22Rv1 (cell line): ENCODE measurements at regions not wholly inside any gene's neighbourhood (a gene's known extent, or its start where the extent isn't known, plus 50 kb on each side); places are given as distances from the start of the nearest gene placed in this dataset.

ENCODE experiments used
- ZFX ChIP-seq: fragments of 450-650 bp; IDR thresholded peaks from 2 replicates; pipeline ENCODE4 v1.6.1; 2017; ENCODE audit warnings: antibody characterized with exemption, borderline replicate concordance
- TF ChIP-seq, protein P1 (sequence below): fragments of 450-650 bp; IDR thresholded peaks from 2 replicates; pipeline ENCODE4 v1.5.1; 2017; ENCODE audit warnings: mild to moderate bottlenecking

DNA sequence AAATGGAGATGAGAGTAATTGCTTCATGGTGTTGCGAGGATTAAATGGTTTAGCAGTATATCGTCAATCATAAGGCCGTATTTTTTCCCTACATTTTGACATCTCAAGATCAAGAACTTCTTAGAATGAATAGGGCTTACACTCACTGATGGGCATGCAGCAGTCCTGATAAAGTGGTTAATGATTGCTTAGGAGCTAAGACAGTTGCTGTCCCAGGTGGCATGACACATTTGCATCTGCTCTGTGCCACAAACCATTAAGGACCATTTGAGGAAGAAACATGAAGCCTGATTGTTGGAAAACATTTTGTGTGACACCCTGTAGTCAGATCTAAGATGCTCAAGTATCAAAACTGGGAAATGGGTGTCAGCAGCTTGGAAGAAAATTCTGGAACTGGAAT, 81.0 kb upstream of the SGIP1 start:
- TF ChIP-seq, protein P1, sequence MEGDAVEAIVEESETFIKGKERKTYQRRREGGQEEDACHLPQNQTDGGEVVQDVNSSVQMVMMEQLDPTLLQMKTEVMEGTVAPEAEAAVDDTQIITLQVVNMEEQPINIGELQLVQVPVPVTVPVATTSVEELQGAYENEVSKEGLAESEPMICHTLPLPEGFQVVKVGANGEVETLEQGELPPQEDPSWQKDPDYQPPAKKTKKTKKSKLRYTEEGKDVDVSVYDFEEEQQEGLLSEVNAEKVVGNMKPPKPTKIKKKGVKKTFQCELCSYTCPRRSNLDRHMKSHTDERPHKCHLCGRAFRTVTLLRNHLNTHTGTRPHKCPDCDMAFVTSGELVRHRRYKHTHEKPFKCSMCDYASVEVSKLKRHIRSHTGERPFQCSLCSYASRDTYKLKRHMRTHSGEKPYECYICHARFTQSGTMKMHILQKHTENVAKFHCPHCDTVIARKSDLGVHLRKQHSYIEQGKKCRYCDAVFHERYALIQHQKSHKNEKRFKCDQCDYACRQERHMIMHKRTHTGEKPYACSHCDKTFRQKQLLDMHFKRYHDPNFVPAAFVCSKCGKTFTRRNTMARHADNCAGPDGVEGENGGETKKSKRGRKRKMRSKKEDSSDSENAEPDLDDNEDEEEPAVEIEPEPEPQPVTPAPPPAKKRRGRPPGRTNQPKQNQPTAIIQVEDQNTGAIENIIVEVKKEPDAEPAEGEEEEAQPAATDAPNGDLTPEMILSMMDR = no peak
- no peak for TF ChIP-seq ZFX
